ENCODE measurements at regions not wholly inside any gene's neighbourhood (a gene's known extent, or its start where the extent isn't known, plus 50 kb on each side); places are given as distances from the start of the nearest gene placed in this dataset.

- Histone ChIP-seq H3K36me3 (ENCODE audit: control insufficient read depth, insufficient read depth, low read length) (no peaks in the 10 kb centered on the region), H3K14ac (replicated peaks; ENCODE audit: low read depth, low read length) (no peak overlapping the region), H2BK15ac (ENCODE audit: low read depth, low read length) (no peak overlapping the region), H3K56ac (ENCODE audit: extremely low read depth, insufficient read depth, low read length) (no peak overlapping the region), H4K91ac (ENCODE audit: insufficient read depth, low read depth, low read length) (no peak overlapping the region), H4K5ac (ENCODE audit: low read depth, low read length) (no peak overlapping the region), H3K27ac (ENCODE audit: insufficient read depth, low read length) (no peak overlapping the region), H3K4me2 (ENCODE audit: low read depth, low read length) (no peak overlapping the region), H3K79me1 (ENCODE audit: low read depth in 1 of 2, low read length in 2 of 2) (no peaks in the 10 kb centered on the region), H2BK120ac (ENCODE audit: low read depth, low read length) (no peak overlapping the region), H4K20me1 (ENCODE audit: insufficient read depth, low read length) (no peaks in the 10 kb centered on the region), H3K18ac (ENCODE audit: low read depth, low read length) (no peak overlapping the region), H3K27me3 (ENCODE audit: control insufficient read depth, insufficient read depth, low read length) (no peaks in the 10 kb centered on the region), H2AK9ac (replicated peaks; ENCODE audit: low read depth, low read length, poor library complexity) (no peak overlapping the region), H3K4me1 (ENCODE audit: control insufficient read depth, insufficient read depth, low read length) (no peaks in the 10 kb centered on the region), H3K9me1 (ENCODE audit: insufficient read depth, low read length) (no peaks in the 10 kb centered on the region), H4K8ac (ENCODE audit: low read depth in 2 of 2, low read length in 2 of 2) (no peak overlapping the region), H3K4me3 (ENCODE audit: insufficient read depth, low read depth, low read length) (no peak overlapping the region), H3K23ac (ENCODE audit: low read depth, low read length) (no peak overlapping the region), H2AFZ (replicated peaks; ENCODE audit: low read length, poor library complexity) (no peak overlapping the region), H3K9ac (ENCODE audit: low read depth, low read length) (no peak overlapping the region), H2BK5ac (ENCODE audit: low read depth, low read length, poor library complexity, severe bottlenecking) (no peak overlapping the region), H2BK20ac (ENCODE audit: low read depth, low read length) (no peak overlapping the region), H3K9me3 (ENCODE audit: control insufficient read depth, insufficient read depth, low read length) (no peaks in the 10 kb centered on the region), H2AK5ac (ENCODE audit: low read depth, low read length) (no peak overlapping the region), H3K4ac (ENCODE audit: low read depth, low read length) (no peak overlapping the region)
- TF ChIP-seq MXI1 (IDR thresholded peaks at IDR 0.05; ENCODE audit: borderline replicate concordance, low read depth, low read length) (no peak), NFE2L2 (IDR thresholded peaks at IDR 0.05; ENCODE audit: low read depth, low read length) (no peak), SMC3 (IDR thresholded peaks at IDR 0.05; ENCODE audit: low read depth, low read length) (no peak), RFX5 (IDR thresholded peaks at IDR 0.05; ENCODE audit: low read depth, low read length) (no peak), MAFK (IDR thresholded peaks at IDR 0.05; ENCODE audit: low read depth, low read length) (no peak), MAZ (IDR thresholded peaks at IDR 0.05; ENCODE audit: borderline replicate concordance, low read depth, low read length) (no peak), CEBPB (IDR thresholded peaks at IDR 0.05; ENCODE audit: low read depth, low read length) (no peak), RCOR1 (IDR thresholded peaks at IDR 0.05; ENCODE audit: insufficient replicate concordance, low read length) (no peak), RAD21 (IDR thresholded peaks at IDR 0.05; ENCODE audit: low read length) (no peak), FOS (IDR thresholded peaks at IDR 0.05; ENCODE audit: low read depth, low read length) (no peak), BHLHE40 (IDR thresholded peaks at IDR 0.05; ENCODE audit: low read depth, low read length) (no peak), CHD1 (IDR thresholded peaks at IDR 0.05; ENCODE audit: low read depth, low read length) (no peak), POLR2A (IDR thresholded peaks at IDR 0.05; ENCODE audit: low read depth, low read length) (no peak)
- TF ChIP-seq, protein P1, sequence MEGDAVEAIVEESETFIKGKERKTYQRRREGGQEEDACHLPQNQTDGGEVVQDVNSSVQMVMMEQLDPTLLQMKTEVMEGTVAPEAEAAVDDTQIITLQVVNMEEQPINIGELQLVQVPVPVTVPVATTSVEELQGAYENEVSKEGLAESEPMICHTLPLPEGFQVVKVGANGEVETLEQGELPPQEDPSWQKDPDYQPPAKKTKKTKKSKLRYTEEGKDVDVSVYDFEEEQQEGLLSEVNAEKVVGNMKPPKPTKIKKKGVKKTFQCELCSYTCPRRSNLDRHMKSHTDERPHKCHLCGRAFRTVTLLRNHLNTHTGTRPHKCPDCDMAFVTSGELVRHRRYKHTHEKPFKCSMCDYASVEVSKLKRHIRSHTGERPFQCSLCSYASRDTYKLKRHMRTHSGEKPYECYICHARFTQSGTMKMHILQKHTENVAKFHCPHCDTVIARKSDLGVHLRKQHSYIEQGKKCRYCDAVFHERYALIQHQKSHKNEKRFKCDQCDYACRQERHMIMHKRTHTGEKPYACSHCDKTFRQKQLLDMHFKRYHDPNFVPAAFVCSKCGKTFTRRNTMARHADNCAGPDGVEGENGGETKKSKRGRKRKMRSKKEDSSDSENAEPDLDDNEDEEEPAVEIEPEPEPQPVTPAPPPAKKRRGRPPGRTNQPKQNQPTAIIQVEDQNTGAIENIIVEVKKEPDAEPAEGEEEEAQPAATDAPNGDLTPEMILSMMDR (conservative IDR thresholded peaks at IDR 0.05; ENCODE audit: low read depth, low read length) = no peak
- TF ChIP-seq, protein P2, sequence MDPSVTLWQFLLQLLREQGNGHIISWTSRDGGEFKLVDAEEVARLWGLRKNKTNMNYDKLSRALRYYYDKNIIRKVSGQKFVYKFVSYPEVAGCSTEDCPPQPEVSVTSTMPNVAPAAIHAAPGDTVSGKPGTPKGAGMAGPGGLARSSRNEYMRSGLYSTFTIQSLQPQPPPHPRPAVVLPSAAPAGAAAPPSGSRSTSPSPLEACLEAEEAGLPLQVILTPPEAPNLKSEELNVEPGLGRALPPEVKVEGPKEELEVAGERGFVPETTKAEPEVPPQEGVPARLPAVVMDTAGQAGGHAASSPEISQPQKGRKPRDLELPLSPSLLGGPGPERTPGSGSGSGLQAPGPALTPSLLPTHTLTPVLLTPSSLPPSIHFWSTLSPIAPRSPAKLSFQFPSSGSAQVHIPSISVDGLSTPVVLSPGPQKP (IDR thresholded peaks at IDR 0.05; ENCODE audit: borderline replicate concordance, low read depth, low read length) = no peak
- TF ChIP-seq, protein P3, sequence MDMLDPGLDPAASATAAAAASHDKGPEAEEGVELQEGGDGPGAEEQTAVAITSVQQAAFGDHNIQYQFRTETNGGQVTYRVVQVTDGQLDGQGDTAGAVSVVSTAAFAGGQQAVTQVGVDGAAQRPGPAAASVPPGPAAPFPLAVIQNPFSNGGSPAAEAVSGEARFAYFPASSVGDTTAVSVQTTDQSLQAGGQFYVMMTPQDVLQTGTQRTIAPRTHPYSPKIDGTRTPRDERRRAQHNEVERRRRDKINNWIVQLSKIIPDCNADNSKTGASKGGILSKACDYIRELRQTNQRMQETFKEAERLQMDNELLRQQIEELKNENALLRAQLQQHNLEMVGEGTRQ (IDR thresholded peaks at IDR 0.05; ENCODE audit: low read depth, low read length) = no peak
- intact Hi-C loops (cut with micrococcal nuclease) = no loop called here
- dilution Hi-C loops (cut with HindIII; ENCODE audit: low sequenced_read_pairs, unreplicated experiment) = no loop called here
- in situ Hi-C loops (cut with MboI; ENCODE audit: low sequenced_read_pairs) = no loop called here
- ChIA-PET POLR2A (ENCODE audit: unreplicated experiment) (no interaction called here), CTCF (interaction anchor here (0.5 kb wide), 1 partner anchor 188 kb away, joined by 4 read pairs; no protein-coding TSS in a partner anchor)
- peak; percentile 13 for DNase-seq
- no TSS peak for BruUV-seq (replicated peaks)
- no CpG with 5 or more reads among the region's 3 CpGs for WGBS, 2 experiments (ENCODE audit: extremely low coverage in 2 of 2, insufficient read length in 1 of 2)
- ATAC-seq (ENCODE audit: low read depth) = no peak; the same call in 1 of the 2 replicates
Measured at GRCh38 chr4:179768996-179769395, 2326.8 kb upstream of the AGA start.

Data from IMR-90 (cell line).